Uterus (tissue), 2 donors: ENCODE measurements at regions not wholly inside any gene's neighbourhood (a gene's known extent, or its start where the extent isn't known, plus 50 kb on each side); places are given as distances from the start of the nearest gene placed in this dataset.

Experiments
- CTCF ChIP-seq, 4 experiments: fragments of 200-600 bp in 2 of 4; fragments of 450-650 bp in 2 of 4; sonication (generic) in 2 of 4; IDR thresholded peaks; one replicate each; pipeline ENCODE4 v1.5.1; 2016 to 2019; ENCODE audit warnings: antibody characterized with exemption in 4 of 4, mild to moderate bottlenecking in 2 of 4, moderate library complexity in 1 of 4
- POLR2A ChIP-seq, 2 donors: fragments of 450-650 bp; IDR thresholded peaks; one replicate each; pipeline ENCODE4 v1.6.1; 2016; ENCODE audit warnings: antibody characterized with exemption in 2 of 2, mild to moderate bottlenecking in 1 of 2, moderate library complexity in 1 of 2

GRCh38 chr15:87686339-87686738 lies 570.2 kb downstream of the NTRK3 start:
- TF ChIP-seq CTCF (IDR thresholded peaks at IDR 0.05) = no peak
- TF ChIP-seq POLR2A (IDR thresholded peaks at IDR 0.05) = no peak
